Loucy (cell line): ENCODE measurements at regions not wholly inside any gene's neighbourhood (a gene's known extent, or its start where the extent isn't known, plus 50 kb on each side); places are given as distances from the start of the nearest gene placed in this dataset.
"Not testable (repeated sequence)": the region's sequence is repeated elsewhere in the genome, so short reads cannot be mapped to it uniquely, and the experiment has no call there.

ENCODE experiments used
- H2AFZ ChIP-seq: fragments of 200-600 bp; sonication (generic); 2 replicates; pipeline ENCODE4 v1.6.0; 2016; ENCODE audit warnings: antibody characterized with exemption, mild to moderate bottlenecking, low read length, moderate library complexity
- H3F3A ChIP-seq: fragments of 200-600 bp; 2 replicates; pipeline ENCODE4 v1.6.0; 2016; ENCODE audit warnings: antibody characterized with exemption, low read depth, mild to moderate bottlenecking
- H3K27me3 ChIP-seq: fragments of 200-600 bp; sonication (generic); 2 replicates; pipeline ENCODE4 v1.6.1; 2014; ENCODE audit warnings: low read length, mild to moderate bottlenecking; ENCODE audit not compliant: insufficient read depth, poor library complexity, severe bottlenecking
- H3K36me3 ChIP-seq: fragments of 200-600 bp; sonication (generic); 2 replicates; pipeline ENCODE4 v1.6.1; 2016; ENCODE audit warnings: low read length; ENCODE audit not compliant: insufficient read depth
- H3K4me1 ChIP-seq: fragments of 200-600 bp; sonication (generic); 2 replicates; pipeline ENCODE4 v1.5.1; 2014; ENCODE audit warnings: low read length, mild to moderate bottlenecking; ENCODE audit not compliant: insufficient read depth, poor library complexity, severe bottlenecking
- H3K4me2 ChIP-seq: fragments of 200-600 bp; sonication (generic); 2 replicates; pipeline ENCODE4 v1.6.0; 2014; ENCODE audit warnings: antibody characterized with exemption, low read length, low read depth, mild to moderate bottlenecking; ENCODE audit not compliant: poor library complexity, severe bottlenecking
- H3K4me3 ChIP-seq: fragments of 200-600 bp; sonication (generic); 2 replicates; pipeline ENCODE4 v1.5.1; 2014; ENCODE audit warnings: low read length, mild to moderate bottlenecking, mixed read lengths; ENCODE audit not compliant: poor library complexity, severe bottlenecking
- H3K79me2 ChIP-seq: fragments of 200-600 bp; sonication (generic); 2 replicates; pipeline ENCODE4 v1.6.1; 2014; ENCODE audit warnings: low read length; ENCODE audit not compliant: insufficient read depth
- H3K9ac ChIP-seq: fragments of 200-600 bp; sonication (generic); 2 replicates; pipeline ENCODE4 v1.6.0; 2014; ENCODE audit warnings: mild to moderate bottlenecking, low read depth, low read length, moderate library complexity; ENCODE audit not compliant: poor library complexity, severe bottlenecking
- H3K9me2 ChIP-seq: fragments of 200-600 bp; sonication (generic); replicated peaks from 2 replicates; pipeline ENCODE4 v1.6.1; 2016; ENCODE audit warnings: low read depth, low read length, mixed read lengths
- H3K9me3 ChIP-seq: fragments of 200-600 bp; sonication (generic); 2 replicates; pipeline ENCODE4 v1.6.1; 2014; ENCODE audit warnings: mild to moderate bottlenecking, antibody characterized with exemption, low read length, low read depth; ENCODE audit not compliant: insufficient read depth
- H4K20me1 ChIP-seq: fragments of 200-600 bp; sonication (generic); 2 replicates; pipeline ENCODE4 v1.6.0; 2014; ENCODE audit warnings: antibody characterized with exemption, low read length, mild to moderate bottlenecking; ENCODE audit not compliant: insufficient read depth, poor library complexity, severe bottlenecking
- CTCF ChIP-seq: fragments of 200-600 bp; sonication (generic); conservative IDR thresholded peaks from 2 replicates; pipeline ENCODE4 v1.5.1; 2014; ENCODE audit warnings: mild to moderate bottlenecking, antibody characterized with exemption, low read length
- EZH2phosphoT487 ChIP-seq: fragments of 200-600 bp; IDR thresholded peaks from 2 replicates; pipeline ENCODE4 v1.6.1; 2018; ENCODE audit warnings: antibody characterized with exemption, mild to moderate bottlenecking, moderate library complexity, borderline replicate concordance

GRCh38 chr1:182203191-182203875, 141.8 kb upstream of the ZNF648 start:
- Histone ChIP-seq H3K4me1 (peaks cover 10% of the 10 kb centered on the region), H3K4me3 (no peak overlapping the region), H3K79me2 (no peaks in the 10 kb centered on the region), H3K9me2 (no peaks in the 10 kb centered on the region), H3K9me3 (no peaks in the 10 kb centered on the region), H3K9ac (no peak overlapping the region), H3K27me3 (no peaks in the 10 kb centered on the region), H3K36me3 (no peaks in the 10 kb centered on the region), H3K4me2 (no peak overlapping the region), H3F3A (no peaks in the 10 kb centered on the region), H4K20me1 (no peaks in the 10 kb centered on the region), H2AFZ (no peak overlapping the region)
- TF ChIP-seq EZH2phosphoT487 (no peak), CTCF (no peak)

- H3K36me3 ChIP-seq, H3K4me2 ChIP-seq, H3K27me3 ChIP-seq, H4K20me1 ChIP-seq, H2AFZ ChIP-seq, H3F3A ChIP-seq, H3K9me2 ChIP-seq, H3K9ac ChIP-seq, H3K79me2 ChIP-seq, H3K9me3 ChIP-seq, H3K4me3 ChIP-seq, H3K4me1 ChIP-seq: not testable (repeated sequence)
Measured at GRCh38 chr1:182201490-182201889, 140.0 kb upstream of the ZNF648 start.

- H4K20me1 ChIP-seq: no peaks in the 10 kb centered on the region
- TF ChIP-seq CTCF (no peak), EZH2phosphoT487 (no peak)
- H3K4me3 ChIP-seq: no peak overlapping the region
- no peaks in the 10 kb centered on the region for H3F3A ChIP-seq
- no peaks in the 10 kb centered on the region for H3K27me3 ChIP-seq
- H3K4me2 ChIP-seq: no peak overlapping the region
- no peaks in the 10 kb centered on the region for H3K79me2 ChIP-seq
- no peaks in the 10 kb centered on the region for H3K9me2 ChIP-seq
- H3K36me3 ChIP-seq: no peaks in the 10 kb centered on the region
- H2AFZ ChIP-seq: no peak overlapping the region
- no peak overlapping the region for H3K9ac ChIP-seq
- no peaks in the 10 kb centered on the region for H3K4me1 ChIP-seq
- H3K9me3 ChIP-seq: no peaks in the 10 kb centered on the region
Measured at GRCh38 chr1:182200025-182200812, 138.7 kb upstream of the ZNF648 start.
